ENCODE measurements at regions not wholly inside any gene's neighbourhood (a gene's known extent, or its start where the extent isn't known, plus 50 kb on each side); places are given as distances from the start of the nearest gene placed in this dataset.

DNA sequence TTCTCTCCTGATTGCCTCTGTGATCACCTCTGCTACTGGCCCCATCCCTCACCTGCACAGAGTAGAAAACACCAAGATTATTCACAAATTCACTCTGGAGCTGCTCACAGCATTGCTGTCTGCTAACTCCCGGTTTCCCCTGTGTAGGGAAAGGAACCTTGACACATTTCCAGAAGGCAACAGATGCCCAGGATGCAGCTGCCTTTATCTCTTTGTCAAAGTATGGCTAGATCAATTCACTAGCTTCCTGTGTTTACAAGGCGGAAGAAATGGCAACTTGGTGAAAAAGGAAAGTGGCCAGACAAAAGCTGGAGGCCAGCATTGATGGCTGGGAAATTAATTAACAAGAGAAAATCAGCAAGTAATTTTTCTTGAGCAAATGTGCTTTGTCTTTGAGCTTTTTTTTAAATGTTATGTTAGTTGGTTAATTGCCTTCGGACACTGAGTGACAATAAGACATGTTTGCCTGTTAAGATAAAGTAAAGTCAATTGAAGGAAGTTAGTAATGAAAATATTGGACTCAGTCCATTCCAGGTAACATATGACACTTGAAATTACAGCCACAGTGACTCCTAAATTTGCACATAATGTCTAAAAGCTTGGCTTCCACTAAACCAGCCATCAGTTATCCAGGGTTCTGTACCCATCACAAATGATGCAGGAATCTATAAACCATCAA is 394.6 kb upstream of the IL12A start:
- no peak for DNase-seq (ENCODE audit: low read depth)
- no peak overlapping the region for H3K4me3 ChIP-seq (ENCODE audit: low read length)
- TF ChIP-seq, protein P1, sequence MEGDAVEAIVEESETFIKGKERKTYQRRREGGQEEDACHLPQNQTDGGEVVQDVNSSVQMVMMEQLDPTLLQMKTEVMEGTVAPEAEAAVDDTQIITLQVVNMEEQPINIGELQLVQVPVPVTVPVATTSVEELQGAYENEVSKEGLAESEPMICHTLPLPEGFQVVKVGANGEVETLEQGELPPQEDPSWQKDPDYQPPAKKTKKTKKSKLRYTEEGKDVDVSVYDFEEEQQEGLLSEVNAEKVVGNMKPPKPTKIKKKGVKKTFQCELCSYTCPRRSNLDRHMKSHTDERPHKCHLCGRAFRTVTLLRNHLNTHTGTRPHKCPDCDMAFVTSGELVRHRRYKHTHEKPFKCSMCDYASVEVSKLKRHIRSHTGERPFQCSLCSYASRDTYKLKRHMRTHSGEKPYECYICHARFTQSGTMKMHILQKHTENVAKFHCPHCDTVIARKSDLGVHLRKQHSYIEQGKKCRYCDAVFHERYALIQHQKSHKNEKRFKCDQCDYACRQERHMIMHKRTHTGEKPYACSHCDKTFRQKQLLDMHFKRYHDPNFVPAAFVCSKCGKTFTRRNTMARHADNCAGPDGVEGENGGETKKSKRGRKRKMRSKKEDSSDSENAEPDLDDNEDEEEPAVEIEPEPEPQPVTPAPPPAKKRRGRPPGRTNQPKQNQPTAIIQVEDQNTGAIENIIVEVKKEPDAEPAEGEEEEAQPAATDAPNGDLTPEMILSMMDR (conservative IDR thresholded peaks at IDR 0.05; ENCODE audit: low read depth, low read length), result no peak

- no peak for DNase-seq (ENCODE audit: low read depth)
- TF ChIP-seq, protein P1 (conservative IDR thresholded peaks at IDR 0.05; ENCODE audit: low read depth, low read length), result no peak
- H3K4me3 ChIP-seq (ENCODE audit: low read length), result no peak overlapping the region
Measured at GRCh38 chr3:159600291-159600690, 388.3 kb upstream of the IL12A start.

GRCh38 chr3:159604151-159604581 is 384.5 kb upstream of the IL12A start:
- no peak for DNase-seq (ENCODE audit: low read depth)
- no peak overlapping the region for H3K4me3 ChIP-seq (ENCODE audit: low read length)
- TF ChIP-seq, protein P1 (conservative IDR thresholded peaks at IDR 0.05; ENCODE audit: low read depth, low read length), result no peak

DNA sequence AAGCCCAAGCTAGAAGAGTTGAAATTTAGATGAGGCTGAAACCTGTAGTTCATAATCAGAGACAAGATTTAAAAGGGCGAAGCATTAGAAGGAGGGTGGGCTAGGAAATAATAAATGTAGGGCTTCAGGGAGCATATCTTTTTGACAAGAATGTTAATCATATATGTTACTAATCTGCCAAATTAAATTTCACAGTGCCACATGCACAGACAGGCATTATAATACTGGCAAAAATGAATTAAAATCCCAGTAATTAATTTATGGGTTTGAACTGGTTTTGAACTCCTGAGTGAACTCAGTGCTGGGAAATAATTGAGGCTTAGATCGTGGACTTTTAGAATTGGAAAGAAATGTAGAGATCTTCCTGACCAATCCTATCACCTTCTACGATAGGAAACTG is 383.5 kb upstream of the IL12A start:
- DNase-seq (ENCODE audit: low read depth), result no peak
- H3K4me3 ChIP-seq (ENCODE audit: low read length), result no peak overlapping the region
- TF ChIP-seq, protein P1 (conservative IDR thresholded peaks at IDR 0.05; ENCODE audit: low read depth, low read length), result no peak

DNA sequence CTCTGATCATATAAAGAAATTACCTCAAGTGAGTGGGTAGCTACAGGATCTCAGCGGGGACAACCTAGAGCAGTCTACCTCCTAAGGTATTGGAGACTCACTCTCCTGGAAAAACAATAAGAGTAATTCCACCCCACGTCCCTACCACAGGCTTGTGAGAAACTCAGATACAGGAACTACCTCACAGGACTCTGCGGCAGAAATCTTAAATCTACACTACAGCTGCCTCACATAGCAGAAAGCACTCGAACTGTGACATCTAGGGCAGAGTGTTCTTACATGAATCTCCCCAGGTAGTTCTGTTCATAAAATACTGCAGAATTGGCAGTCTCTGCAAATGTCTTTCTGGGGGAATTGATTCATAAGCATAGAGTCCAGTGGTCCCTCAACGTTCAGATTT is 382.9 kb upstream of the IL12A start:
- no peak for DNase-seq (ENCODE audit: low read depth)
- TF ChIP-seq, protein P1 (conservative IDR thresholded peaks at IDR 0.05; ENCODE audit: low read depth, low read length), result no peak
- no peak overlapping the region for H3K4me3 ChIP-seq (ENCODE audit: low read length)

DNA sequence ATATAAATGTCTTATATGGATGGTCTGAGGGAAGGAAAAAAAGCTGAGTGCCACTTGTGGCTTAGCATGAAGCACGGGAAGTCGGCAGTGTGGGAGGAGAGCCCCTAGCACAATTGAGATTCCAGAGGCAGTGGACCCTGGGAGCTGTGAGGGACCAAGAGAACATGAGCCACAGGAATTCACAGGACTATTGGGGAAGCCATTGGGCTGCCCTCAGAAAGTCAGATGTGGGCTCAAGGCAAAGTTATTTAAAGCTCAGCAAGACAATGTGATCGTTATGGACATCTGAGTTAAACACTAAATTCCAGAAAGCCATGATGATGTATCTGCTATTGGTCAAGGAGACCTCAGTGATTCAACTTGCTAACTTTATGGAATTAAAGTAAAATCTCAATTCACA is 380.8 kb upstream of the IL12A start:
- TF ChIP-seq, protein P1 (conservative IDR thresholded peaks at IDR 0.05; ENCODE audit: low read depth, low read length), result no peak
- DNase-seq (ENCODE audit: low read depth), result no peak
- H3K4me3 ChIP-seq (ENCODE audit: low read length), result no peak overlapping the region

DNA sequence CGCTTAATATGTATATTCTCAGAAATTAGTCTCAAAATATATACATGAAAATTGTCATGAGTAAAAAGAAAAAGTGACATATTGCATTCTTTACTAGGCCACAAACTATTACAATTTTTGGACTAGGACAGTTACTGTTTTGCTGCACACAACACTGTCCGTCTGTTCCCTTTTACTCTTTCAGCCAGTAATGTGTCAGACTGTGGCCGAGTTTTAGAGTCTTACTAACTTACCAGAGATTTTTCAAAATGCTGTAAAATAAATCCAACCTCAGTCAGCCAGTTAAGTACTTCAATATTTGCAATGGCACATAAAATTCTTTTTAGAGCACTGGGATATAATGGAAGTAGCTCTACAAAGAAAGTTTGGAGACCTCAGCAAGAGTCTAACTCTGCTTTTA is 380.3 kb upstream of the IL12A start:
- TF ChIP-seq, protein P1 (conservative IDR thresholded peaks at IDR 0.05; ENCODE audit: low read depth, low read length), result no peak
- DNase-seq (ENCODE audit: low read depth), result no peak
- H3K4me3 ChIP-seq (ENCODE audit: low read length), result no peak overlapping the region
